ENCODE measurements at regions not wholly inside any gene's neighbourhood (a gene's known extent, or its start where the extent isn't known, plus 50 kb on each side); places are given as distances from the start of the nearest gene placed in this dataset.

- TF ChIP-seq, protein P1, sequence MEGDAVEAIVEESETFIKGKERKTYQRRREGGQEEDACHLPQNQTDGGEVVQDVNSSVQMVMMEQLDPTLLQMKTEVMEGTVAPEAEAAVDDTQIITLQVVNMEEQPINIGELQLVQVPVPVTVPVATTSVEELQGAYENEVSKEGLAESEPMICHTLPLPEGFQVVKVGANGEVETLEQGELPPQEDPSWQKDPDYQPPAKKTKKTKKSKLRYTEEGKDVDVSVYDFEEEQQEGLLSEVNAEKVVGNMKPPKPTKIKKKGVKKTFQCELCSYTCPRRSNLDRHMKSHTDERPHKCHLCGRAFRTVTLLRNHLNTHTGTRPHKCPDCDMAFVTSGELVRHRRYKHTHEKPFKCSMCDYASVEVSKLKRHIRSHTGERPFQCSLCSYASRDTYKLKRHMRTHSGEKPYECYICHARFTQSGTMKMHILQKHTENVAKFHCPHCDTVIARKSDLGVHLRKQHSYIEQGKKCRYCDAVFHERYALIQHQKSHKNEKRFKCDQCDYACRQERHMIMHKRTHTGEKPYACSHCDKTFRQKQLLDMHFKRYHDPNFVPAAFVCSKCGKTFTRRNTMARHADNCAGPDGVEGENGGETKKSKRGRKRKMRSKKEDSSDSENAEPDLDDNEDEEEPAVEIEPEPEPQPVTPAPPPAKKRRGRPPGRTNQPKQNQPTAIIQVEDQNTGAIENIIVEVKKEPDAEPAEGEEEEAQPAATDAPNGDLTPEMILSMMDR (IDR thresholded peaks at IDR 0.05), result no peak
- TF ChIP-seq POLR2A (IDR thresholded peaks at IDR 0.05), result no peak
Measured at GRCh38 chr14:104243200-104243599, 104.8 kb downstream of the KIF26A start.
